Activated naive CD8-positive, alpha-beta T cell treated with anti-CD3 and anti-CD28 coated beads, Interleukin-2, amount 10 ng/mL, durations not matched to agents 7 days and 5 days (primary cell): ENCODE measurements at regions not wholly inside any gene's neighbourhood (a gene's known extent, or its start where the extent isn't known, plus 50 kb on each side); places are given as distances from the start of the nearest gene placed in this dataset.

Experiments
- ATAC-seq: fragments of 150-1000 bp; cut with Tn5 transposase; one replicate; pipeline ENCODE4 v1.10.0; 2021; ENCODE audit warnings: low read depth, moderate library complexity
- POLR2A ChIA-PET: fragments of 350-600 bp; sonication (Branson Sonifier 250); formaldehyde crosslinking; loops from one replicate; lab custom pipeline; 2021; ENCODE audit warnings: antibody characterized with exemption; lab: Charles Lee
- DNase-seq: peaks from one replicate; pipeline ENCODE4 v3.0.0; 2021
- H3K27ac Mint-ChIP-seq: one replicate; pipeline ENCODE4 v1.8.0; 2022; ENCODE audit warnings: mild to moderate bottlenecking, mixed read lengths
- H3K27me3 Mint-ChIP-seq: one replicate; pipeline ENCODE4 v1.8.0; 2022; ENCODE audit warnings: mild to moderate bottlenecking, moderate library complexity, mixed read lengths
- H3K36me3 Mint-ChIP-seq: one replicate; pipeline ENCODE4 v1.8.0; 2021; ENCODE audit warnings: mild to moderate bottlenecking, mixed read lengths
- H3K4me1 Mint-ChIP-seq: one replicate; pipeline ENCODE4 v1.8.0; 2021; ENCODE audit warnings: mixed read lengths
- H3K4me3 Mint-ChIP-seq: one replicate; pipeline ENCODE4 v1.8.0; 2022; ENCODE audit warnings: mild to moderate bottlenecking, moderate library complexity, mixed read lengths
- H3K9me3 Mint-ChIP-seq: one replicate; pipeline ENCODE4 v1.8.0; 2021; ENCODE audit warnings: mixed read lengths

GRCh38 chr21:41689289-41689583 is 77.6 kb downstream of the RIPK4 start:
- H3K4me3 Mint-ChIP-seq: no peak overlapping the region
- no peaks in the 10 kb centered on the region for H3K4me1 Mint-ChIP-seq
- POLR2A ChIA-PET: no interaction called here
- no peak for DNase-seq
- peaks cover 16% of the 10 kb centered on the region for H3K27me3 Mint-ChIP-seq
- no peaks in the 10 kb centered on the region for H3K36me3 Mint-ChIP-seq
- no peak for ATAC-seq
- no peak overlapping the region for H3K27ac Mint-ChIP-seq
- H3K9me3 Mint-ChIP-seq: no peaks in the 10 kb centered on the region

GRCh38 chr21:41687633-41688032 is 79.2 kb downstream of the RIPK4 start:
- peaks cover 13% of the 10 kb centered on the region for H3K27me3 Mint-ChIP-seq
- no peaks in the 10 kb centered on the region for H3K4me1 Mint-ChIP-seq
- H3K9me3 Mint-ChIP-seq: no peaks in the 10 kb centered on the region
- POLR2A ChIA-PET: no interaction called here
- ATAC-seq (no peak), DNase-seq (no peak)
- H3K27ac Mint-ChIP-seq: no peak overlapping the region
- H3K4me3 Mint-ChIP-seq: no peak overlapping the region
- no peaks in the 10 kb centered on the region for H3K36me3 Mint-ChIP-seq

- no peaks in the 10 kb centered on the region for H3K9me3 Mint-ChIP-seq
- ATAC-seq: no peak
- no peaks in the 10 kb centered on the region for H3K36me3 Mint-ChIP-seq
- POLR2A ChIA-PET: no interaction called here
- H3K4me1 Mint-ChIP-seq: no peaks in the 10 kb centered on the region
- no peak overlapping the region for H3K4me3 Mint-ChIP-seq
- DNase-seq: no peak
- peaks cover 8% of the 10 kb centered on the region for H3K27me3 Mint-ChIP-seq
- H3K27ac Mint-ChIP-seq: no peak overlapping the region
These were observed 80.2 kb downstream of the RIPK4 start for GRCh38 chr21:41686664-41687063.

- DNase-seq (no peak), ATAC-seq (no peak)
- Mint-ChIP-seq H3K9me3 (no peaks in the 10 kb centered on the region), H3K4me3 (no peak overlapping the region), H3K36me3 (no peaks in the 10 kb centered on the region), H3K27ac (no peak overlapping the region), H3K4me1 (no peaks in the 10 kb centered on the region), H3K27me3 (peaks cover 8% of the 10 kb centered on the region)
- POLR2A ChIA-PET: no interaction called here
These were observed 81.2 kb downstream of the RIPK4 start for GRCh38 chr21:41685511-41686149.

GRCh38 chr21:41684381-41685245 is 82.2 kb downstream of the RIPK4 start:
- H3K4me1 Mint-ChIP-seq: no peaks in the 10 kb centered on the region
- no peaks in the 10 kb centered on the region for H3K36me3 Mint-ChIP-seq
- no peak overlapping the region for H3K4me3 Mint-ChIP-seq

GRCh38 chr21:41683815-41684214 is 83.0 kb downstream of the RIPK4 start:
- Mint-ChIP-seq H3K9me3 (no peaks in the 10 kb centered on the region), H3K27ac (no peak overlapping the region), H3K27me3 (peaks cover 14% of the 10 kb centered on the region), H3K4me3 (no peak overlapping the region), H3K36me3 (no peaks in the 10 kb centered on the region), H3K4me1 (no peaks in the 10 kb centered on the region)
- no peak for DNase-seq
- ATAC-seq: no peak
- POLR2A ChIA-PET: no interaction called here

More at GRCh38 chr21:41684381-41685245, 82.2 kb downstream of the RIPK4 start:
- DNase-seq (no peak), ATAC-seq (no peak)
- no peak overlapping the region for H3K27ac Mint-ChIP-seq
- POLR2A ChIA-PET: no interaction called here
- H3K27me3 Mint-ChIP-seq: peaks cover 10% of the 10 kb centered on the region
- no peaks in the 10 kb centered on the region for H3K9me3 Mint-ChIP-seq

GRCh38 chr21:41682719-41683179 is 84.1 kb downstream of the RIPK4 start:
- H3K4me1 Mint-ChIP-seq: no peaks in the 10 kb centered on the region
- H3K9me3 Mint-ChIP-seq: no peaks in the 10 kb centered on the region
- DNase-seq (no peak), ATAC-seq (no peak)
- no peak overlapping the region for H3K4me3 Mint-ChIP-seq
- POLR2A ChIA-PET: no interaction called here
- no peaks in the 10 kb centered on the region for H3K36me3 Mint-ChIP-seq
- H3K27ac Mint-ChIP-seq: no peak overlapping the region
- peaks cover 15% of the 10 kb centered on the region for H3K27me3 Mint-ChIP-seq

- no peak overlapping the region for H3K4me3 Mint-ChIP-seq
- no peaks in the 10 kb centered on the region for H3K9me3 Mint-ChIP-seq
- no peak overlapping the region for H3K27ac Mint-ChIP-seq
- no peak for ATAC-seq
- H3K4me1 Mint-ChIP-seq: no peaks in the 10 kb centered on the region
- peaks cover 15% of the 10 kb centered on the region for H3K27me3 Mint-ChIP-seq
- no peak for DNase-seq
- POLR2A ChIA-PET: no interaction called here
- no peaks in the 10 kb centered on the region for H3K36me3 Mint-ChIP-seq
These were observed 84.7 kb downstream of the RIPK4 start for GRCh38 chr21:41681939-41682718.

GRCh38 chr21:41681348-41681801 is 85.5 kb downstream of the RIPK4 start:
- H3K36me3 Mint-ChIP-seq: no peaks in the 10 kb centered on the region
- peaks cover 13% of the 10 kb centered on the region for H3K27me3 Mint-ChIP-seq
- POLR2A ChIA-PET: no interaction called here
- no peak overlapping the region for H3K4me3 Mint-ChIP-seq
- no peaks in the 10 kb centered on the region for H3K4me1 Mint-ChIP-seq
- no peak for ATAC-seq
- DNase-seq: no peak
- no peak overlapping the region for H3K27ac Mint-ChIP-seq
- no peaks in the 10 kb centered on the region for H3K9me3 Mint-ChIP-seq

- DNase-seq (no peak), ATAC-seq (no peak)
- POLR2A ChIA-PET: no interaction called here
- H3K4me1 Mint-ChIP-seq: no peaks in the 10 kb centered on the region
- H3K4me3 Mint-ChIP-seq: no peak overlapping the region
- H3K27me3 Mint-ChIP-seq: peaks cover 16% of the 10 kb centered on the region
- no peak overlapping the region for H3K27ac Mint-ChIP-seq
- H3K36me3 Mint-ChIP-seq: no peaks in the 10 kb centered on the region
- H3K9me3 Mint-ChIP-seq: no peaks in the 10 kb centered on the region
These were observed 86.2 kb downstream of the RIPK4 start for GRCh38 chr21:41680444-41681347.

GRCh38 chr21:41678924-41679318 is 87.9 kb downstream of the RIPK4 start:
- H3K9me3 Mint-ChIP-seq: no peaks in the 10 kb centered on the region
- no peak overlapping the region for H3K27ac Mint-ChIP-seq
- no peak for ATAC-seq
- no peaks in the 10 kb centered on the region for H3K4me1 Mint-ChIP-seq
- DNase-seq: no peak
- H3K36me3 Mint-ChIP-seq: no peaks in the 10 kb centered on the region
- H3K27me3 Mint-ChIP-seq: peaks cover 23% of the 10 kb centered on the region
- H3K4me3 Mint-ChIP-seq: no peak overlapping the region
- POLR2A ChIA-PET: no interaction called here

- POLR2A ChIA-PET: no interaction called here
- no peaks in the 10 kb centered on the region for H3K36me3 Mint-ChIP-seq
- H3K27me3 Mint-ChIP-seq: peaks cover 25% of the 10 kb centered on the region
- no peak for DNase-seq
- no peak overlapping the region for H3K27ac Mint-ChIP-seq
- H3K4me3 Mint-ChIP-seq: no peak overlapping the region
- no peaks in the 10 kb centered on the region for H3K9me3 Mint-ChIP-seq
- ATAC-seq: no peak
- no peaks in the 10 kb centered on the region for H3K4me1 Mint-ChIP-seq
These were observed 88.6 kb downstream of the RIPK4 start for GRCh38 chr21:41678016-41678923.
